ENCODE measurements at regions not wholly inside any gene's neighbourhood (a gene's known extent, or its start where the extent isn't known, plus 50 kb on each side); places are given as distances from the start of the nearest gene placed in this dataset.
"Not testable (repeated sequence)": the region's sequence is repeated elsewhere in the genome, so short reads cannot be mapped to it uniquely, and the experiment has no call there.

DNA sequence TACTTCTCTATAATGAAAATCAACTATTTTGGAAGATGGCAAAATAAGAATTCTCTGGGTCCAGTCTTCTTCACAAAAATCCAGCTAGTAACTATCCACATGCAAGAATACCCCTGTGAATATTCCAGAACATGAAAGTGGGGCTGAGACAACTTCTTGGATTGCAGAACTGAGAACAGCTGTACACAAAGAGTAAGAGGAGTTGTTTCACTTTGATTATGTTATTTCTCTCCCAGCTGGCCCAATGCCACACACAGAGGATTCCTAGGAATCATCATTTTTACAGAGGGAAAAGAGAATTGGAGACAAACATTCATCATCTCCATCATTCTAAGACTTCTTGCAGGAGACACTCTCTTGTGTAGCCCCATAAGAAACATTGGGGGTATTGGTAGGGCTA lies 782.2 kb upstream of the LCORL start:
- DNase-seq, result no peak

DNA sequence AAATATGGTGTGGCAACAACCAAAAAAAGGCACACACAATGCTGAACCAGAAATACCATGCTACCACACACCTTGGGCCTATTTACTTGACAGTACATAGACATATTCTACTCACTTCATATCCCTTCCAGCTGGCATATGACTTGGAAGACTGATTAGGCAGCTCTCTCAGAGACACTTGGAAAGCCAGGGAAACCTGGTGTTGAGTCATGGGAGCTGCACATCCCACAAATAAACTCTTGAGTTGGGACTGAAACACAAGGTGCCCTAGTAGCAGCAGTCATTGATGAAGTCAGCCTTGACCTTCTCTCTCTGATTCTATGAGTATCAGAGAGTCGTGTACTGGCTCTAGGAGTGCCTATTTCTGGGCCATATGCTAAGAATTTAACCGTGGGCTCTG lies 776.6 kb upstream of the LCORL start:
- DNase-seq, result no peak

DNA sequence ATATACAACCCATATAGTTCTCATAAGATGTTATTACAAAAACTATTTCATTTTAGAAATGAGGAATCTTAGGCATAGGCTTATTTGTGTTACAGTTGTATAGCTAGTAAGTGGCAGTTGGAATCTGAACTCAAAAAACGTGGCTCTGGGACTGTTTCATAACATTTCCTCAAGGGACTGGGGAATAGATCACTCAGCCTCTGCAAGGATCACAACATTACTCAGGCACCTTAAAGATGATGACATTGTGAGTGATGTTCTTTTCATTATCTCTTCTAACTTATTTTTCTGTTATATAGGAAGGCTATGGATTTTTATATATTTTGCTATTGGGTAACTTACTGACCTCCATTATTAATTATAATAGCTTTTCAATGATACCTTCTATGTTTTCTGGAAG lies 774.2 kb upstream of the LCORL start:
- no peak for DNase-seq

DNA sequence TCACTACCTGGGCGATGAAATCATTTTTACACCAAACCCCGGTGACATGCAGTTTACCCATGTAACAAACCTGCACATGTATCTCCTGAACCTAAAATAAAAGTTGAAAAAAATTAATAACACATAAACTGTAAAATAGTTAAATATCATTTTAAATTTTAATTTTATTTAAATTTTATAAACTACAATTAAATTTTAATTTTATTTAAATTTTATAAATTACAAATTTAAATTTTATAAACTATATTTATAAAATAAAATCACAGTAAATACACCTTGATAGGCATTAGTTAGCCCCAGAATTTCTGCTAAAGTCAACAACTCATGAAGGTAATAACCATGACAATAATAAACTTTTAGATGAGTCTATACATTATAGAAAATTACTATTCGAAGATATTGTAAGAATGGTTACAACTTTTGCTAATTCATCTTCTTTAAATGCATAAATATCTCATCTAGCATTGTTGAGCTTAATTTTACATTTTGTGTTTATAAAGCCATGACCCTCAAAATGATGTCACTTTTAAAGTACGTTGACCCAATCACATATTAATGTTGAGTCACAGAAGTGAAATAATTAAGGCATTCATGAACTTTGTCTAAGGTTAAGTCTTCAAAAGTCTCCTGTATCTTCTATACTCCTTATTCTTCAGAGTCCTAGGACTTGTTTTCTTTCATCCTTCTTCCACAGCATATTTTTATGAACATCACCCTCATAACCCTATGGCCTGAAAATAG lies 755.8 kb upstream of the LCORL start:
- no peak for DNase-seq

DNA sequence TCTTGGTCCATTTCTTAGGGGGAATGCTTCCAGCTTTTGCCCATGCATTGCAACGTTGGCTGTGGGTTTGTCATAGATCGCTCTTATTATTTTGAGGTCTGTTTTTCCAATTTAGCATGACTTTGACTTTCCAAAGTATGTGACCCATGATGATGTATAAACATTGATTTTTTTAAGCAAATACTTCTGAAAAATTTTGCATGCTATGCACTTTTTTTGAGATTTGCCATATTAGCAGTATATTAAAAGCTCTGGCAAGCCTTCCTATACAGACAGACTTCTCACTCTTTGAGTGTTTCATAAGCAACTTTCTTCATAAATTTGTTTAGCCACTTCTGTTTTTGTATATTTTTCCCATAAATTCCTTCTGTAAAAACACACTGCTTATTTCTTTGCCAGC lies 746.4 kb upstream of the LCORL start:
- no peak for DNase-seq

DNA sequence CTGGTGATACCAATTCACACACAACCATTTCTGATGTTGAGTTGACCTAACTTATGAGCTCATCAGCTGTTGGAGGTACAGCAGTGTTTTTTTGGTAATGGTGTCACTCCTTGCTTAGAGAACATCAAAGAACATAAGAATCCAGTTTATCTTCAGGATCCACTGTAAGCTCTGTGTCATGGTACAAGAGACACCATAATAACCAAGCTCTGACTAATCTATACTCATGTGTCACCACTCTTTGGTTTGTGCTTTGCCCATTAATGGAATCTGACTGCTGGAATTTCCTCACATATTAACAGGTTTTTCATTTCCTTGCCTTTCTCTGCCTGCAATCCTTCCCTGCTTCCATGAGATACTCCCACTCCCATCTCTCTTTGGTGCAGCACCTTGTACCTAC lies 735.1 kb upstream of the LCORL start:
- DNase-seq, result no peak

DNA sequence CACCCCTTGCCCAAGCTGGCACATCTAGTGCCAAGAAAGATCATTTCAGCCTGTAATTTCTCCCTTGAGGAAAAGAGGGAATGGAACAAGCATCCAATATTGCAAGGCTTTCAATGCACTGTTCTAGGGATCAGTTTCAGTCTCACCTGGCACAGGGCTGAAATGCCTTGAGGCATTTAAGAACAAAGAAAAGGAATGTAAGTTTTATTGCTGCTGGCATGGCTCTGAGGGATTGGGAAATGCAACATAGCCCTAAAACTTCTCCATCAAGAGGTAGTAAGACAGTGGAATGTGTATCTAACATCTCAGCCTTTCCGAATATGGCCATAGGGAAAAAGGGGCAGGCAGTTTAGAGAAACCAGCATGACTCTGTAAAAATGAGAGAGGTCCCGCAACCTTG lies 732.6 kb upstream of the LCORL start:
- no peak for DNase-seq

DNA sequence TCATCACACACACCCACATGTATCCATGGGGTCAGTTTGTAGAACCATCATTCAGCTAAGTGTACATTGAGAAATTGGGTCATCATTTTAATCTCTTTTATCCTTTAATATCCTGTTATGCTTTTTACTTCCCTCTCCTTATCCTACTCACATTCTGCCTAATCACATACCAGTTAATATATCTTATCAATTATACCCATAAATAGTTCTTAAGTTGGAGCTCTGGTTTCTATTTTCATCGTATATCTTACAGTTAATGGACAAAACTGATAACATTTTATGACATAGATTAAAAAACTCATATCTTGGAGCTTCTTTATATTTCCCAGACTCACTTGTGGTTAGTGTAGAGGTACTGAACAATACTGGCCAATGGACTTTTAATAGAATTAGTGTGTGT lies 729.5 kb upstream of the LCORL start:
- no peak for DNase-seq

DNA sequence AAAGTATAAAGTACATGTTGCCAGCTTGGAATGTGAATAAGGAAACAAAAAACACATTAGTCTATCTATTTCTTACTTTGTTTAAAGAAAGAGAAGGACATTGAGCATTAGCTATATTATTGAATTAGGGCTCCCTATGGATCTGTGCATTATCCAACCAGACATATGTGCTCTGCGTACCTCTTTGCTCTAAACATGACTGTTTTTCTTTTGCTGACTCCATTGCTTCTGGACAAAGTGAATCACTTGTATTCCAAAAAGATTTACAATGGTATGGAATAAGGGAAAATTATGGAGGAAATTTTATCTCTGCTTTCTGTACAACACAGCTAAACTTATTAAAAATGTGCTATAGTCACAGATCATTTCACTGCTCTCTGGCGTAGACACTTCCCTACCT lies 727.8 kb upstream of the LCORL start:
- DNase-seq, result no peak

DNA sequence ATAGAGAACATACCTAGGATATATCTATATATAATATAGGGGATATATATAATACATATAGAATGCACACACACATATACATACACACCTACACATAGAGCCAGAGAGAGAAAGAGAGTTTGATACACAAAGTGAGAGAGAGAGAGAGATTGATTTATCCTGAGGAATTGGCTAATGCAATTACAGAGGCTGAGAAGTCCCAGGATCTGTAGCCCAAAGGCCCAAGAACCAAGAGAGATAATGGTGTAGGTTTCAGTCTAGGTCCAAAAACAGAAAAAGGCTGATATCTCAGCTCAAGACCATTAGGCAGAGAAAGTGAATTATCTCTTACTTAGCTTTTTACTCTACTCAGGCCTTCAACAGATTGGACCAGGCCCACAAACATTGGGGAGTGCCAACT lies 715.0 kb upstream of the LCORL start:
- no peak for DNase-seq

DNA sequence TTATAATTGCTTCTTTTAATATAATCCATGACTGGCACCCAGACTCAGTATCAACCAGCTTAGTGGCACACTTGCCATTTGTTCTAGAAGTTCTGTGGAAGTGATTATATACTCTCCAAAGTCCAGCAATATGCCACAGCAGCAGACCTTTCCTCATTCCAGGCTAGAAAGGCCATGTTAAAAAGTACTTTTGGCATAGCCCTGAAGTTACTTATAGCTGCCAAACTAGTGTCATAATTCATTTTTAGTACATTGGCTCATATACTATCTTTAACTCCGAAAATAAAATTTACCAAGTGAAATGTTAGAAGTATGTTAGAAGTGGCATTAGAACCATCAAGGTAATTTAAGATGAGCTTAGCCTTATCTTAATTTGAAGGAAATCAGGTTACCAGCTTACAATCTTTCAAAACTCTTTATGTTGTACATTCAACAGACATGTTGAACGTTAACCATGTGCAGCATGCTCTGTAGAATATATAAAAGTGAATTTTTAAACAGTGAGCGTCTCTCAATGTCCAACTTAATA lies 714.2 kb upstream of the LCORL start:
- DNase-seq, result no peak

DNA sequence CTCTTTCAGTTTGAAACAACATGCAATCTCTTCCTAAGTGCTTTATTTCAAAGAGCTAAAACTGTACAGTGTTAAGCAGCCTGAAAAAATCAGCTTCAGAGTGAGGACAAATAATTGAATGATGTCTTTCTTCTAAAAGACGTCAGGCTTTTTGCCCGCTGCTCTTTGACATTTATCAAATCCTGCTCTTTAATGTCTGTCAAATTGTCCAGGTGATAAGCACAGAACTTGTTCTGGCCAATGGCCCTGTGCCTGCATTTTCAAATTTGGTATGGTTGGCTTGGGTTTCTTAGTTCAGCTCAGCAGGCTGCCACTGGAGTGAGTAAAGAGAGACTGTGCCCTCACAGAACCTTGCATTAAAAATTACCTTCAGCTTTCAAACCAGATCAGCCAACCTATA lies 712.9 kb upstream of the LCORL start:
- DNase-seq, result no peak

DNA sequence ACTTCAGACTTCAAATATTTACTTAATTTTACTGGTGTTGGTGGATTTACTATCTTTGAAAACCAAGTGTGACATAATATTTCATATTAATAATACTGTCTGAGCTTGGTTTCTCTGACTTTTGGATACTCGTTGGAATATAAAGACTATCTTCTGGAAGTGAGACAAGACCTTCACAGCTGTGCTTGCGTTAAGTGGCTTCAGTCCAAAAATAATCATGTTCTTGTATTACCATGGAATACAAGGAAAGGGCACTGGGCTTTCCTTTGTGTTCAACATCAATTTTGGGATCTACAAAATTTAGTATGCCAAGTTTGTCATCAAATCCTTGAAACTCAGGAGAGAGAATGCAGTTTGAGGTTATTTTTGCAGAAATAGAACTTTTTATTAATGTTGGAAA lies 712.4 kb upstream of the LCORL start:
- no peak for DNase-seq

DNA sequence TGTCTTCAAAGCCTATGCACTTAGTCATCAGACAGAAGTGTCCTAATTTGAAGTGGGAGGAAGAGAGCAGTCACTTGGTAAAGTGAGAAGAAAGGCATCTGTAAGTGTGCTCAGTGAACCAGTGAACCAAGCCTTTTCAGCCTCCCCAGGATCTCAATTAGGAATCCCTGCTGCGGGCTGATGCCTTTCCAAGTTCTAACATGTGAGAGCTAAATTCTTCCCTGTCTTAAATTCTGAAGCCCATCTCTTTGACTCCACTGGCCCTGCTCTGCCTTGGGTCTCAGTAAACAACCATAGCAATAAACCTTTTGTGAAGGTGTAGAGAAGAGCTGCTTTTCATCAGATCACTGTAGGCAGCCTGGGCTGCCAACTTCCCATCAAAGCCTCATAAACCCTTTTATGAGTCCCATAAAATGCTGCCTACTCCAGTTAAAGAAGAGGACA lies 701.2 kb upstream of the LCORL start:
- DNase-seq, result no peak

DNA sequence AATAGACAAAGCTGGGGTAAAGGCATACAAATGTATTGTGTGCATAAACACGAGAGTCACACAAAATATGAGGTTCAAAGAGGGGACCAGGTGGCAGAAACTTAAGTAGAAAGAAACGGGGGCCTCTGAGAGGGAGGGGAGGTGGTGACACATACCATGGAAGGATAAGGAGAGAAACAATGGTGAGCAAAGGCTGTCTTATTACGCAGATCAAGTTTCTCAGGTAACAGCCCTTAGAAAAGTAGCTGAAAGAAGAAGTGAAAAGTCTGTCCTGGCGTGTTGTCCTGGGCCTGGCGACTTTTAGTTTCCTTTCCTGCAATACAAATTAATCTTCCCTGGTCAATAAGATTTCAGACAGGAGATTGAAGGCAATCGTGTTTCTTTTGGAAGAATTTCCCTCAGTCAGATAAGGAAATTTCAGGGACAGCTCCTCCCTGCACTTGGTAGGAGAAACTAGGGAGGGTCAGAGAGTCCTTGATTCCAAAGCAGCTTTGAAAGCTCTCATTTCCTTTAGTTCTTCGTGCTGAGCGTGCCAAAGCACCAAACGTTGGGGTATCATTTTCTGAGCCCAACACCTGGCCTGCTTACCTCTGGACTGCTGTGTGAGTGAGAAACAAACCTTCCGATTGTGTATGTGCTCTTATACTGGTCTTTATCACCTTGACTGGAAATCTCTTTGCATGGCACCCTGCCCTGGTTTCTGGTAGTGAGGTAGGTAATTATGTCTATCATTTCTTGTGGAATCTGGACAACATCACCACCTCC lies 676.7 kb upstream of the LCORL start:
- DNase-seq, result no peak

DNA sequence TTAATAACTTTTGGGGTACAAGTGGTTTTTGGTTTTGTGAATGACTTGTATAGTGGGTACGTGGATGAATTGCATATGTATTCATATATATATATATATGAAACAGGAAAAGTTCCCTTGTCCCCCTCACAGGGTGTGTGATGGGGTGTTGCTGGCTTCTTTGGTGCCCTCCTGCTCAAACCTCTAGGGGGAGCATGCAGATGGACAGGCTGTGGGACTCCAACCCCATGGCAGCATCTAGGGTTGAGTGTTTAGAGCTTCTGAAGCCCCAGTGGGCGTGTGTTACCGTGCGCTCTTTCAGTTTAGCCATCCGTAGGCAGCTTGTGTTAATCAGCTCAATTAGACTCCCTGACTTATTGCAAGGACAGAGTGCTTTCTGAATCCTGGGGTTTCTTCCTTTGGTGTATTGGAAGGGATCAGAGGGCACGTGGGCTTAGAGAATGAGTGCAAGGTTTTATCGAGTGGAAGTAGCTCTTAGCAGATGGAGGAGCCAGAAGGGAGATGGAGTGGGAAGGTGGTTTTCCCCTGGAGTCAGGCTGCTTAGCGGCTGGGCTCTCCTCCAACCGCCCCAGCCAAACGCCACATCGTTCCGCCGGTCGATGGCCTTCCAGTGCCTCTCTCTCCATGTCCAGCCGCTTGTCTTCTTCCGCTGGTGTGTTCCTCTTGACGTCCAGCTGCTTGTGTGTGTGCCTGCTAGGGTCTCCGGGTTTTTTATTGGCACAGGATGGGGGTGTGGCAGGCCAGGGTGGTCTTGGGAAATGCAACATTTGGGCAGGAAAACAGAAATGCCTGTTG lies 674.4 kb upstream of the LCORL start:
- DNase-seq, result no peak

DNA sequence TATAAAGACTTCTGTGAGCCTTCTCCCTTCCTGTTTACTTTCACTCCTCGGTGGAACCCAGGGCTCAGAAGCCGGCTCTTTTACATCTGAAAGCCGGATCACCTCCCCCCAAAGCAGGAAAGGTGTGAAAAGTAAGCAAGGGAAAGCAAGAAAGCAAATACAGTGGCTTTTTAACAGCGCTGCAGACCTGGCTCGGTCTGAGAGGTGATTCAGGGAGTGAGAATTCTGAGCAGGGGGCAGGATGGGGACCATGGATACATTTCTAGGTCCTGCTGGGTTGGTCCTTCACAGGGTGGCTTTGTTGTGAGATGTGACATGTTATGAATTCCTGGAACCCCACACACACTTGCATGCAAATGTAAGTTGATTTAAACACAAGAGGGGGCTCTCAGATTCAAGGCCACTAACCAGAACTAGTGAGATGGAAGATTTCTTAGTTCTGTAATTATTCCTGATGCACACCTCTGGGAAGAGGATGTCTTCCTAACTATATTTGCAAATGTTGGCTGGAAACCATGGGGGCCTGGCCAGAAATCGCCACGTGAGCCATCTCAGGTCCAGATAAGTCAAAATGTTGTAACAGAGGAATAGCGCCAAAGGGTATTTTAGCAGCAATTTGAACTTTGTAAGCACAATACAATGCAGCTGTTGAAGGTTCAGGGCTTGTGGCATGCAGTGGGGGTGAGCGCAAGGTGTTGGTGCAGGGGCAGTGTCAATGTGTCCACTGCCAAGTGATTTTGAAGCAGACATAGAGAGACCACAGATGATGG lies 670.1 kb upstream of the LCORL start:
- DNase-seq, result no peak

DNA sequence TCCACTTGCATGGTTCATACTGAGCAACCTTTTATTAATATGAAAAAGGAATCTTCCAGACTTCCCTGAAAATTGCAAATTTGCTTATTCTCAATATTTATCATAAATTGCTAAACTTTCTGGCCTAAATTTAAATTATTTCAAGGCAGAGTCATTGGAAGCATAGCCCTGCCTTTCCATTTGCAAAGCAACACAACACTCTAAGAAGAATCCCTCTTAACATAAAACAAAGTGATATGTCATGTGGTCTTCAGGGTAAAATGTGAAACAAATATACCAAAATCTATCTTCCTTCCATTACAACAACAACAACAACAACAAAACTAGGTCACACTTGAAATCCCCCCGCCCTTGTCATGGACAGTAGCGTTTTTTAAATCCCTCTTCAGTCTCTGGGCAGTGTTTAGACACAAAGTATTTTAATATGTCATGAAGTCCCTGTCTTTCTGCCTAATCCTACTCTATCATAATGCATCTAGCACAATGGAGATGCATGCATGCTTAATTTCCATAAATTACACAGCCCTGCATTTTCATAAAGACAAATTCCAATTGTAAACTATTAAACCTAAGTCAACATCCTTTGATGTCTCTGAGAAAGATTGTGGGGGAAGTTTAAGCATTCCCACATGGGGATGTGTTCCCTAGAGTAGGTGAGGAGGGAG lies 668.9 kb upstream of the LCORL start:
- DNase-seq, result no peak

DNA sequence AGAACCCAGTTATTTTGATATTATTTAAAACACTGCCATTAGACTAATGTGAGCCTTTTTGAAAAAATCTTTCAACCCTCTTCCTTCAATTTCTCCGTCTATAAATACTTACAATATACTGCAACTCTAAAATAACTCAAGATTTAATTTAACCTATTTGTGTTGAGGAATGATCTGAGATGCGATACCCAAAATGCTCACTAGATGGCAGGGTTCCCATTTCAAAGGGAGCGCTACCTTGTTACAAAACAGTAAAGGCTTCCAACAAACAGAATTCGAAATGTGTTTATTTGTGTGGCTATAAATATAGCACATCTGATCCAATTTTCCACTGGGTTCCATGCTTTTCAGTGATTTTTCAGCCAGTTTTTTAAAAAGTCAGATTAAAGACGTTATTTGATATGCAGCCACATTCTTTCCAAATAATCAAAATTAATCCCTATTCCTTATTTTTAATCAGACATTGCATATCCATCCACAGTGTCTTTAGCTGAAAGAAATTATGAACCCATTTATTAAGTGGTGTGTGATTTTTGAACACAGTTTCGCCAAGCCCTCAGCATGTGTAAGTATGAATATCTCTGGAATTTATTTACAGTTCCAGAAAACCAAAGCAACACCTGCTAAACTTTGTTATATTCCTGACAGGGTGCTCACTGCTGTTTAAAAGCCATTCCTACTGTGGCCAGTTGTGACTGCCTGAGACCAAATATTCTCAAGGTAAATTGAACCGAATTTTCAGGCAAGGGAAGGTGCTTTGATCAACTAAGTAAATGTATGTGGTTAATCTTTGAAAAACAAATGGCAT lies 668.0 kb upstream of the LCORL start:
- DNase-seq, result peak; percentile 26

DNA sequence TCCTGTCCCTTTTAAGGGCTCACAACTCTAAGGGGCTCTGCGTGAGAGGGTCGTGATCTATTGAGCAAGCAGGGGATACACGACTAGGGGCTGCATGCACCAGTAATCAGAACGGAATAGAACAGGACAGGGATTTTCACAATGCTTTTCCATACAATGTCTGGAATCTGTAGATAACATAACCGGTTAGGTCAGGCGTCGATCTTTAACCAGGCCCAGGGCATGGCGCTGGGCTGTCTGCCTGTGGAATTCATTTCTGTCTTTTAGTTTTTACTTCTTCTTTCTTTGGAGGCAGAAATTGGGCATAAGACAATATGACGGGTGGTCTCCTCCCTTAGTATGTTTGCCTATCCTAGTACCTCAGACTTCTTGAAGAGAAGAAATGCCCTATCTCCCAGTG lies 666.8 kb upstream of the LCORL start:
- not testable (repeated sequence) for DNase-seq

DNA sequence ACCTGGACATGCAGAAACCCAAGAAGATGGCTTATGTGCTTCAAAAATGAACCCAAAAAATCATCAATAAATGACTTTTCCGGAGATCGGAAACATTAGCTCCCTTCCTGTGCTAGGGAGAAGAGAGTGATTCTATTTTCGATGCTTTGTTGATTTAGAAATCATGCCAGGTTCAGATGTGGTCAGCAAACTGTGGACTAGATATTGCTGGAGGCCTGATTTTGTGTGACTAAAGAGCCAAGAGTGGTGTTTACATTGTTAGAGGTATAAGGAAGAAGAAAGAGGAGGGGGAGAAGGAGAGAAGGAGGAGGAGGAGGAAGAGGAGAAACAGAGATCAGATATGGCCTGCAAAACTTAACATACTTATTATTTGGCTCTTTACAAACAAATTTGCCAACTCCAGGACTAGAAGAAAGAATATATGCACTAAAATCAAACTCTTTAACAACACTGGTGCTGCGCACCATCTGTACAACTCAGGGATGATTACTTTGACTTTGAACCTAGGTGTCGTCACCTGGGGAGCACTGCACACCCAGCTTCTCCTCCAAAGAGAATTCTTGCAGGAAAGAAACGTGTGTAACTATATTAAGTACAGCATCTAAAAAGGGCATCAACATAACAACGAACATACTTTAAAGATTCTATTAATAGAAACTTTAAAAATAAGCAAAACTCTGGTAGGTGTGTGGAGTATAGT lies 664.9 kb upstream of the LCORL start:
- DNase-seq, result no peak
